KMS-11 (cell line): ENCODE measurements at regions not wholly inside any gene's neighbourhood (a gene's known extent, or its start where the extent isn't known, plus 50 kb on each side); places are given as distances from the start of the nearest gene placed in this dataset.

ENCODE experiments used
- H2AFZ ChIP-seq: fragments of 200-600 bp; sonication (generic); 2 replicates; pipeline ENCODE4 v1.6.1; 2016; ENCODE audit warnings: antibody characterized with exemption, mixed run types, low read depth
- H3K27ac ChIP-seq: fragments of 200-600 bp; sonication (generic); 2 replicates; pipeline ENCODE4 v1.6.1; 2016; ENCODE audit warnings: mild to moderate bottlenecking, mixed run types
- H3K27me3 ChIP-seq: fragments of 200-600 bp; sonication (generic); 2 replicates; pipeline ENCODE4 v1.6.1; 2017; ENCODE audit warnings: mild to moderate bottlenecking, low read depth, mixed run types, moderate library complexity; ENCODE audit not compliant: insufficient read depth
- H3K36me3 ChIP-seq: fragments of 200-600 bp; sonication (generic); 2 replicates; pipeline ENCODE4 v1.6.1; 2017; ENCODE audit warnings: mild to moderate bottlenecking, mixed run types; ENCODE audit not compliant: insufficient read depth
- H3K4me1 ChIP-seq: fragments of 200-600 bp; sonication (generic); 2 replicates; pipeline ENCODE4 v1.6.1; 2016; ENCODE audit warnings: mild to moderate bottlenecking, low read depth, mixed run types; ENCODE audit not compliant: poor library complexity, severe bottlenecking
- H3K4me2 ChIP-seq: fragments of 200-600 bp; sonication (generic); 2 replicates; pipeline ENCODE4 v1.7.0; 2016; ENCODE audit warnings: mild to moderate bottlenecking, mixed run types
- H3K4me3 ChIP-seq: fragments of 200-600 bp; sonication (generic); IDR thresholded peaks from 2 replicates; pipeline ENCODE4 v1.6.1; 2017; ENCODE audit warnings: low read depth, low read length, mixed read lengths; ENCODE audit not compliant: insufficient read depth
- H3K79me2 ChIP-seq: fragments of 200-600 bp; sonication (generic); 2 replicates; pipeline ENCODE4 v1.6.1; 2016; ENCODE audit warnings: low read depth, mixed run types; ENCODE audit not compliant: insufficient read depth
- H3K9ac ChIP-seq: fragments of 200-600 bp; sonication (generic); 2 replicates; pipeline ENCODE4 v1.6.1; 2016; ENCODE audit warnings: mild to moderate bottlenecking, mixed run types
- H4K20me1 ChIP-seq: fragments of 200-600 bp; sonication (generic); 2 replicates; pipeline ENCODE4 v1.6.1; 2016; ENCODE audit warnings: mild to moderate bottlenecking, mixed run types; ENCODE audit not compliant: insufficient read depth
- CTCF ChIP-seq: fragments of 200-600 bp; sonication (generic); conservative IDR thresholded peaks from 2 replicates; pipeline ENCODE4 v1.6.1; 2017; ENCODE audit warnings: low read depth, mild to moderate bottlenecking, antibody characterized with exemption, low read length, moderate library complexity, mixed read lengths

- TF ChIP-seq CTCF = no peak
These were observed 1594.6 kb downstream of the ARAP2 start for GRCh38 chr4:34649716-34650115.

GRCh38 chr4:34664051-34664450 lies 1580.3 kb downstream of the ARAP2 start:
- no peak overlapping the region for H3K9ac ChIP-seq
- no peak overlapping the region for H3K4me2 ChIP-seq
- no peaks in the 10 kb centered on the region for H3K27me3 ChIP-seq
- H3K27ac ChIP-seq = no peak overlapping the region
- H3K4me3 ChIP-seq = no peak overlapping the region
- H4K20me1 ChIP-seq = no peaks in the 10 kb centered on the region
- no peak for TF ChIP-seq CTCF
- no peaks in the 10 kb centered on the region for H3K36me3 ChIP-seq
- no peaks in the 10 kb centered on the region for H3K79me2 ChIP-seq
- no peak overlapping the region for H2AFZ ChIP-seq
- no peaks in the 10 kb centered on the region for H3K4me1 ChIP-seq

More at GRCh38 chr4:34649716-34650115, 1594.6 kb downstream of the ARAP2 start:
- no peak overlapping the region for H3K4me2 ChIP-seq
- H3K4me1 ChIP-seq = no peaks in the 10 kb centered on the region
- H3K27ac ChIP-seq = no peak overlapping the region
- H3K4me3 ChIP-seq = no peak overlapping the region
- no peak overlapping the region for H3K9ac ChIP-seq
- no peaks in the 10 kb centered on the region for H3K36me3 ChIP-seq
- H4K20me1 ChIP-seq = no peaks in the 10 kb centered on the region
- H2AFZ ChIP-seq = no peak overlapping the region
- no peaks in the 10 kb centered on the region for H3K79me2 ChIP-seq
- H3K27me3 ChIP-seq = no peaks in the 10 kb centered on the region

- Histone ChIP-seq H3K27ac (no peak overlapping the region), H3K79me2 (no peaks in the 10 kb centered on the region), H3K4me1 (no peaks in the 10 kb centered on the region), H3K27me3 (no peaks in the 10 kb centered on the region), H3K4me3 (no peak overlapping the region), H2AFZ (no peak overlapping the region), H3K36me3 (no peaks in the 10 kb centered on the region), H4K20me1 (no peaks in the 10 kb centered on the region), H3K4me2 (no peak overlapping the region), H3K9ac (no peak overlapping the region)
- TF ChIP-seq CTCF = no peak
These were observed 1567.9 kb downstream of the ARAP2 start for GRCh38 chr4:34676400-34676799.

- H3K9ac ChIP-seq = no peak overlapping the region
- H3K4me2 ChIP-seq = no peak overlapping the region
- no peaks in the 10 kb centered on the region for H3K36me3 ChIP-seq
- TF ChIP-seq CTCF = no peak
- H2AFZ ChIP-seq = no peak overlapping the region
- no peaks in the 10 kb centered on the region for H4K20me1 ChIP-seq
- no peaks in the 10 kb centered on the region for H3K27me3 ChIP-seq
- no peaks in the 10 kb centered on the region for H3K4me1 ChIP-seq
- no peaks in the 10 kb centered on the region for H3K79me2 ChIP-seq
- H3K27ac ChIP-seq = no peak overlapping the region
- H3K4me3 ChIP-seq = no peak overlapping the region
These were observed 1565.9 kb downstream of the ARAP2 start for GRCh38 chr4:34678431-34678830.
